Heart left ventricle (tissue), 16 donors: ENCODE measurements at regions not wholly inside any gene's neighbourhood (a gene's known extent, or its start where the extent isn't known, plus 50 kb on each side); places are given as distances from the start of the nearest gene placed in this dataset.

Experiments
- ATAC-seq, 4 donors: fragments of 200-7000 bp; cut with Tn5 transposase; one replicate each; pipeline ENCODE4 v1.9.1; 2020 to 2022; ENCODE audit warnings: moderate library complexity in 4 of 4, mild to moderate bottlenecking in 3 of 4, moderate number of reproducible peaks in 1 of 4
- DNase-seq, 5 donors: peaks; one replicate each; pipeline ENCODE4 v3.0.0-alpha.2; 2020
- H3K27ac ChIP-seq, 12 donors: fragments of 200-600 bp; sonication (generic) in 4 of 12; one replicate each; pipeline versions ENCODE4 v1.5.0 to v1.8.0; 2016 to 2022; ENCODE audit warnings: mild to moderate bottlenecking in 2 of 12
- H3K27me3 ChIP-seq, 9 donors: fragments of 200-600 bp; sonication (generic) in 2 of 9; one replicate each; pipeline versions ENCODE4 v1.5.1 to v1.8.0; 2016 to 2022; ENCODE audit warnings: mild to moderate bottlenecking in 3 of 9
- H3K36me3 ChIP-seq, 9 donors: fragments of 200-600 bp; sonication (generic) in 2 of 9; one replicate each; pipeline versions ENCODE4 v1.5.0 to v1.8.0; 2018 to 2022; ENCODE audit warnings: mild to moderate bottlenecking in 2 of 9
- H3K4me1 ChIP-seq, 12 donors: fragments of 200-600 bp; sonication (generic) in 4 of 12; one replicate each; pipeline versions ENCODE4 v1.5.0 to v1.8.0; 2016 to 2022; ENCODE audit warnings: mild to moderate bottlenecking in 3 of 12
- H3K4me3 ChIP-seq, 12 donors: fragments of 200-600 bp; sonication (generic) in 4 of 12; one replicate each; pipeline versions ENCODE4 v1.5.0 to v1.8.0; 2017 to 2022; ENCODE audit warnings: mild to moderate bottlenecking in 9 of 12, moderate library complexity in 4 of 12
- H3K9me3 ChIP-seq, 12 donors: fragments of 200-600 bp; sonication (generic) in 4 of 12; one replicate each; pipeline versions ENCODE4 v1.5.0 to v1.8.0; 2016 to 2022; ENCODE audit warnings: mild to moderate bottlenecking in 1 of 12
- CTCF ChIP-seq, 12 donors: fragments of 200-600 bp; sonication (generic) in 4 of 12; IDR thresholded peaks; one replicate each; pipeline versions ENCODE4 v1.5.0 to v1.8.0; 2018 to 2022; ENCODE audit warnings: antibody characterized with exemption in 12 of 12, mild to moderate bottlenecking in 5 of 12
- POLR2A ChIP-seq, 2 donors: fragments of 450-650 bp; IDR thresholded peaks; one replicate each; pipeline ENCODE4 v1.6.1; 2017; ENCODE audit warnings: antibody characterized with exemption in 2 of 2, mild to moderate bottlenecking in 2 of 2, moderate library complexity in 2 of 2
- WGBS, 4 donors: extraction: QIAGEN DNeasy Blood & Tissue Kit in 2 of 4; methylation state at CpG; one replicate each; pipeline versions ENCODE4 v1.1.5 to v1.1.7; 2013 to 2018; 5-methylcytosine and 5-hydroxymethylcytosine counted together
- intact Hi-C, 10 donors: fragments of 100-400 bp; cut with DNase I; formaldehyde crosslinking; loops; one replicate each; pipeline versions ENCODE4 v1.11.1 to v1.14.2; 2022
- donor health status: ischemic (EF 13 %, LVEDD 7.1; RV severe dilation, severe dysfunction).
- donor health status: healthy with polysubstance abuse.
- donor health status: DM: no; HTN: yes; CAD: no.
- donor health status: DM: no; HTN: no; CAD: no.
- donor health status: ischemic (EF 25% LVEDD 6.9; RV normal size, moderate dysfunction).
- donor health status: ischemic (EF 25% LVEDD 5.7; RV mildly dilated, moderate dysfunction).
- donor health status: healthy.
- donor health status: DM: yes; HTN: yes; CAD: no.
- donor health status: ischemic (EF 35%, LVEDD 5.7; RV mildly dilated, moderate dysfunction).
- donor health status: nonischemic (EF 11% LVEDD 7.7; RV severe dilation, severe dysfunction).
- donor health status: DM: yes; HTN: yes; CAD: no.
- donor health status: PGD.
- donor health status: ischemic (EF 29% LVEDD 5.4; RV normal size, mild dysfunction).
- donor health status: nonischemic (EF 23%, LVEDD 6.1; RV moderate dilation, normal function).

GRCh38 chr10:33800545-33800944 is 466.1 kb upstream of the NRP1 start:
- ATAC-seq = peak; percentile 96 to 97 (median 97)
- TF ChIP-seq POLR2A (IDR thresholded peaks at IDR 0.05) = no peak
- TF ChIP-seq CTCF (IDR thresholded peaks at IDR 0.05) = no peak
- Histone ChIP-seq H3K27ac (peak overlapping the region; percentile 3 to 93 (median 74)), H3K9me3 (no peaks in the 10 kb centered on the region), H3K27me3 (no peaks in the 10 kb centered on the region), H3K36me3 (no peaks in the 10 kb centered on the region), H3K4me1 (peaks cover 0 to 23% (median 3%) of the 10 kb centered on the region in 12 donors), H3K4me3 (no peak overlapping the region)
- WGBS, 4 donors = 46 to 65% (median 57%) methylated on average over 5 of the region's 5 CpGs
- DNase-seq = peak in 4 of 5 donors; percentile 57 to 68 (median 60)
- intact Hi-C loops = loop anchor here in 8 of 10 donors (2.0 to 10.0 kb wide), 4 partner anchors 463 to 468 kb away; partner anchors contain the start of gene NRP1 (in 7 of the 8)

- Histone ChIP-seq H3K9me3 (no peaks in the 10 kb centered on the region), H3K27me3 (no peaks in the 10 kb centered on the region), H3K4me1 (peaks cover 0 to 23% (median 3%) of the 10 kb centered on the region in 12 donors), H3K27ac (peak overlapping the region; percentile 3 to 93 (median 74)), H3K36me3 (no peaks in the 10 kb centered on the region), H3K4me3 (no peak overlapping the region)
- TF ChIP-seq POLR2A (IDR thresholded peaks at IDR 0.05) (no peak), CTCF (IDR thresholded peaks at IDR 0.05) (no peak)
- intact Hi-C loops = loop anchor here in 8 of 10 donors (2.0 to 10.0 kb wide), 4 partner anchors 463 to 468 kb away; partner anchors contain the start of gene NRP1 (in 7 of the 8)
- ATAC-seq = peak in 1 of 4 donors; percentile 37
- 62 to 69% (median 65%) methylated on average over 5 of the region's 5 CpGs for WGBS, 4 donors
- DNase-seq = no peak
These were observed 465.5 kb upstream of the NRP1 start for GRCh38 chr10:33799944-33800323.

- intact Hi-C loops = no loop called here
- no peak for DNase-seq
These were observed 464.9 kb upstream of the NRP1 start for GRCh38 chr10:33799281-33799943.

More at GRCh38 chr10:33799281-33799943, 464.9 kb upstream of the NRP1 start:
- no peak for TF ChIP-seq CTCF (IDR thresholded peaks at IDR 0.05)
- TF ChIP-seq POLR2A (IDR thresholded peaks at IDR 0.05) = no peak
- Histone ChIP-seq H3K9me3 (no peaks in the 10 kb centered on the region), H3K4me1 (peaks cover 0 to 23% (median 3%) of the 10 kb centered on the region in 12 donors), H3K4me3 (no peak overlapping the region), H3K27me3 (no peaks in the 10 kb centered on the region), H3K36me3 (no peaks in the 10 kb centered on the region), H3K27ac (peak overlapping the region in 10 of 12 donors; percentile 7 to 93 (median 77))
- WGBS, 4 donors = 50 to 56% (median 52%) methylated on average over 4 of the region's 4 CpGs
- peak in 3 of 4 donors; percentile 33 to 64 (median 59) for ATAC-seq
